ENCODE measurements at regions not wholly inside any gene's neighbourhood (a gene's known extent, or its start where the extent isn't known, plus 50 kb on each side); places are given as distances from the start of the nearest gene placed in this dataset.

GRCh38 chr2:2413525-2413924 is 82.5 kb upstream of the MYT1L start:
- no peak overlapping the region for H4K91ac ChIP-seq (ENCODE audit: insufficient read depth, low read depth, low read length)
- H2AFZ ChIP-seq (replicated peaks; ENCODE audit: low read length, poor library complexity): no peak overlapping the region
- no peak overlapping the region for H3K27ac ChIP-seq (ENCODE audit: insufficient read depth, low read length)
- dilution Hi-C loops (cut with HindIII; ENCODE audit: low sequenced_read_pairs, unreplicated experiment) (no loop called here), in situ Hi-C loops (cut with MboI; ENCODE audit: low sequenced_read_pairs) (no loop called here), intact Hi-C loops (cut with micrococcal nuclease) (no loop called here)
- no peak overlapping the region for H3K4me2 ChIP-seq (ENCODE audit: low read depth, low read length)
- ChIA-PET POLR2A (ENCODE audit: unreplicated experiment) (no interaction called here), CTCF (no interaction called here)
- H3K27me3 ChIP-seq (ENCODE audit: control insufficient read depth, insufficient read depth, low read length): no peaks in the 10 kb centered on the region
- H3K14ac ChIP-seq (replicated peaks; ENCODE audit: low read depth, low read length): no peak overlapping the region
- H3K79me1 ChIP-seq (ENCODE audit: low read depth in 1 of 2, low read length in 2 of 2): no peaks in the 10 kb centered on the region
- no peaks in the 10 kb centered on the region for H3K4me1 ChIP-seq (ENCODE audit: control insufficient read depth, insufficient read depth, low read length)
- peaks cover 9% of the 10 kb centered on the region for H3K9me3 ChIP-seq (ENCODE audit: control insufficient read depth, insufficient read depth, low read length)
- H2BK5ac ChIP-seq (ENCODE audit: low read depth, low read length, poor library complexity, severe bottlenecking): no peak overlapping the region
- H2BK120ac ChIP-seq (ENCODE audit: low read depth, low read length): no peak overlapping the region
- no peak overlapping the region for H4K8ac ChIP-seq (ENCODE audit: low read depth in 2 of 2, low read length in 2 of 2)
- H4K20me1 ChIP-seq (ENCODE audit: insufficient read depth, low read length): no peaks in the 10 kb centered on the region
- H3K56ac ChIP-seq (ENCODE audit: extremely low read depth, insufficient read depth, low read length): no peak overlapping the region
- H3K23ac ChIP-seq (ENCODE audit: low read depth, low read length): no peak overlapping the region
- no CpG with 5 or more reads among the region's 2 CpGs for WGBS, 2 experiments (ENCODE audit: extremely low coverage in 2 of 2, insufficient read length in 1 of 2)
- H3K9me1 ChIP-seq (ENCODE audit: insufficient read depth, low read length): no peaks in the 10 kb centered on the region
- no peak overlapping the region for H3K4me3 ChIP-seq (ENCODE audit: insufficient read depth, low read depth, low read length)
- H2BK20ac ChIP-seq (ENCODE audit: low read depth, low read length): no peak overlapping the region
- H2BK15ac ChIP-seq (ENCODE audit: low read depth, low read length): no peak overlapping the region
- no peak overlapping the region for H2AK5ac ChIP-seq (ENCODE audit: low read depth, low read length)
- no peak overlapping the region for H2AK9ac ChIP-seq (replicated peaks; ENCODE audit: low read depth, low read length, poor library complexity)
- no peak for ATAC-seq (ENCODE audit: low read depth)
- DNase-seq: no peak
- no peak overlapping the region for H3K4ac ChIP-seq (ENCODE audit: low read depth, low read length)
- H3K18ac ChIP-seq (ENCODE audit: low read depth, low read length): no peak overlapping the region
- TF ChIP-seq CEBPB (IDR thresholded peaks at IDR 0.05; ENCODE audit: low read depth, low read length) (peak; percentile 57; the same call in 1 of the 2 replicates), POLR2A (IDR thresholded peaks at IDR 0.05; ENCODE audit: low read depth, low read length) (no peak)
- BruUV-seq (replicated peaks): no TSS peak
- H3K36me3 ChIP-seq (ENCODE audit: control insufficient read depth, insufficient read depth, low read length): no peaks in the 10 kb centered on the region
- no peak overlapping the region for H3K9ac ChIP-seq (ENCODE audit: low read depth, low read length)
- no peak overlapping the region for H4K5ac ChIP-seq (ENCODE audit: low read depth, low read length)
